Fibroblast of gingiva (primary cell): ENCODE measurements at regions not wholly inside any gene's neighbourhood (a gene's known extent, or its start where the extent isn't known, plus 50 kb on each side); places are given as distances from the start of the nearest gene placed in this dataset.
A peak's percentile ranks its signal among the peaks of the same experiment; 100 is the strongest.
"Not testable (repeated sequence)": the region's sequence is repeated elsewhere in the genome, so short reads cannot be mapped to it uniquely, and the experiment has no call there.

ENCODE experiments used
- DNase-seq: peaks from one replicate; pipeline ENCODE4 v3.0.0-alpha.2; 2011; ENCODE audit warnings: low read depth

DNA sequence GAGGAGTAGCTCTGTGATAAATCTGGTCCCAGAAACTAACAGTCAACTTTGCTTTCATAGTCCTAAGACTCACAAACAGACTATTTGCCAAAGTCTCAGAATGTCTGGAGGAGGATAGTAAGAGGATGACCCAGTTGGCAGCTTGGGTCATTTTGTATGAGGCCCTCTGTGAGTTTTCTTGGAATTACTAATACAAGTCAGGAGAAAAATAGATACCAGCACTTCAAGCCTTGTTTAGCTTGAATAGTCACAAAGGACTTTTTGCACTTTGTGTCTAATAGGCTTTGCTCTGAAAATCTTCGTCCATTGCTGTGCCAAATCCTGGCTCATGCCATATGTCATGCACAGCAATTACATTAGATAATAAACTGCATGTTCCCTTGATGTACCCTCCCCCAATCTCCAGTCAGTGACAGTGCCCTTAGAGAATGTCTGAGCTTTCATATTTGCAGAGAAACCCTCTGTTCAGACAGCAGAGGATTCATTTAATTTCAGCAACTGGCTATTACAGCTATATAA, 612.8 kb downstream of the CSNK1G3 start:
- DNase-seq: peak; percentile 32

- DNase-seq: no peak
Measured at GRCh38 chr5:124121198-124121597, 609.2 kb downstream of the CSNK1G3 start.

GRCh38 chr5:124114911-124115310, 602.9 kb downstream of the CSNK1G3 start:
- no peak for DNase-seq

GRCh38 chr5:124111886-124112285, 599.9 kb downstream of the CSNK1G3 start:
- DNase-seq: no peak

DNA sequence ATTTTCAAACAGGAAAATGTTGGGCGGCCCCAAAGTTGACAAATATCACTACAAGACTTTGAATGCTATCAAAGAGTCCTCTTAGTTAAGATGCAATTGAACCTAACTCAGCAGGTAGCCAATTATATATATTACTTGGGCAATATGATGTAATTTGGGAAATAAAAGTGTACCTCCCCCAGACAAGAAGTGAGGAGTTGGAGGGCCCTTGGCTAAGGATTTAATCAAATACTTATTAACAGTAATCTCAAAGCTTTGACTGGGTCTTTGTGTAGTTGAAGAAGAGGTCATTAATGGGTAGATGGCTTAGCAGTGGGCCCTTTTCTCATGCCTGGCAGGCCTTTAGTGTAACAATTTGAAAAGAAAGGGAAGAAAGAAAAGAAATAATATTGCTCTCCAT, 599.0 kb downstream of the CSNK1G3 start:
- DNase-seq: no peak

GRCh38 chr5:124105326-124105725, 593.3 kb downstream of the CSNK1G3 start:
- no peak for DNase-seq

DNA sequence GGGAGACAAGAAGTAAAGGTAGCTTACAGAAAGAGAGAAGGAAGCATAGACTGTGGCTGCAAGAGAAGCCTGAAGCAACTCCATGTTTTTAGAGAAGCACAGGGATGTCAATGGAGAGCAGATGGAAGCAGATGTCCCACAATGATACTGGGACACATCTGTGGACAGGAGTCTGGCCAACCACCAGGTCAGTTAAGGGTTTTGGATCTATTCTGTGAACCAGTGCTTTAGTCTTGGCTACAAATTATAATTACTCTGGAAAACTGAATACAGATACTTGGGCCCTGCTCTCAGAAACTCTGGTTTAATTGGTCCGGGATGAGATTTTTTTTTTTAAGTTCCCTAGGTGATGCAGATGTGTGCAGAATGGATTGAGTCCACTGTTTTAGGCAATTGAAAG, 592.8 kb downstream of the CSNK1G3 start:
- DNase-seq: no peak

GRCh38 chr5:124104344-124104743, 592.4 kb downstream of the CSNK1G3 start:
- DNase-seq: no peak

- peak; percentile 9 for DNase-seq
Measured at GRCh38 chr5:124103671-124104070, 591.7 kb downstream of the CSNK1G3 start.

- not testable (repeated sequence) for DNase-seq
Measured at GRCh38 chr5:124103056-124103455, 591.1 kb downstream of the CSNK1G3 start.

DNA sequence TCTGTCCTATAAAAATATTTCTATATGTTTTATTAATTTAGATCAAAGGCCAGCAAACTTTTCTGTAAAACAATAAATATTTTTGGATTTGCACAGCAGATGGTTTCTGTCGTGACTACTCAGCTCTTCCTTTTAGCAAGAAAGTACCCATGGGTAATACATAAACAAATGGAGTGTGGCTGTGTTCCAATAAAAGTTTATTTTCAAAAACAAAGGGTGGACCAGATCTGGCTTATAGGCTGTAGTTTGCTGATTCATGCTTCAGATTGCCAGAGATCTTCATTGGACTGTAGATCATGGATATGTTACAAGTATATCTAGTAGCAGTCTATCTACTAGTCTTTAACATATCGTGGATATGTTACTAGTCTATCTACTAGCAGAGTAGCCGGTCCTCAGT, 590.5 kb downstream of the CSNK1G3 start:
- DNase-seq: peak; percentile 69

- no peak for DNase-seq
Measured at GRCh38 chr5:124093658-124094057, 581.7 kb downstream of the CSNK1G3 start.

DNA sequence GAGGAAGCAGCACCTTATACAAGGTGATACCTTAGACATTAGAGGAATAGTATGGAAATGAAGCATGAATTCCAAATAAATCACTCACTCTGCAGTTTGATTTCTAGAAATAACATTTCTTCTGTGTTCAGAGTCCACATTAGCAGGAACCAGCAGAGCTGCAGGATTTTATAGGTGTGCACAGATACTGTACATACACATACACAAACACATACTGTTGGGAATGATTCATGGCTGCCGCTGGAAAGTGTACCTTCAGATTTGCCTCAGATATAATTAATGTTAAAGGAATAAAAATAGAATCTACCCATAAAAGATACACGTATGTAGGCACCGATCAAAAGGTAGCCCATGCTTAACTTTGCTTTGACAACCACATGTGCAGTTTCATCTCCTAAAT, 578.1 kb downstream of the CSNK1G3 start:
- no peak for DNase-seq

DNA sequence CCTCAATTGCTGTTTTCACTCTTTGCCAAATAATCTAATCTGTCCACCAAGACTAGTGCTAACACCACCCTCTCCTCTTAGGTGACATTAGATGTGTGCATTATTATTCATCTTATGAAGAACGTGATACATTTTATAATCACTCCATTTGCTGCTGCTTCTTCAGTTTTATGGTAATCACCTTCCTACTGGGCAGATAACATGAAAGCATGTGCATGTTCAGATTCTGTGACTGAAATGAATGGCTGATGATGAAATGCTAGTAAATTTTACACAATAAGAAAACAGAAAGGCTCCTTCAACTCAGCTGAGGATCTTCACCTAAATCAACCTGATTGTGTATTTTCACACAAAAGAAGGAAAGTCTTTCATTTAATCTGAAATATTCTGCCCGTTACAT, 577.6 kb downstream of the CSNK1G3 start:
- DNase-seq: no peak

DNA sequence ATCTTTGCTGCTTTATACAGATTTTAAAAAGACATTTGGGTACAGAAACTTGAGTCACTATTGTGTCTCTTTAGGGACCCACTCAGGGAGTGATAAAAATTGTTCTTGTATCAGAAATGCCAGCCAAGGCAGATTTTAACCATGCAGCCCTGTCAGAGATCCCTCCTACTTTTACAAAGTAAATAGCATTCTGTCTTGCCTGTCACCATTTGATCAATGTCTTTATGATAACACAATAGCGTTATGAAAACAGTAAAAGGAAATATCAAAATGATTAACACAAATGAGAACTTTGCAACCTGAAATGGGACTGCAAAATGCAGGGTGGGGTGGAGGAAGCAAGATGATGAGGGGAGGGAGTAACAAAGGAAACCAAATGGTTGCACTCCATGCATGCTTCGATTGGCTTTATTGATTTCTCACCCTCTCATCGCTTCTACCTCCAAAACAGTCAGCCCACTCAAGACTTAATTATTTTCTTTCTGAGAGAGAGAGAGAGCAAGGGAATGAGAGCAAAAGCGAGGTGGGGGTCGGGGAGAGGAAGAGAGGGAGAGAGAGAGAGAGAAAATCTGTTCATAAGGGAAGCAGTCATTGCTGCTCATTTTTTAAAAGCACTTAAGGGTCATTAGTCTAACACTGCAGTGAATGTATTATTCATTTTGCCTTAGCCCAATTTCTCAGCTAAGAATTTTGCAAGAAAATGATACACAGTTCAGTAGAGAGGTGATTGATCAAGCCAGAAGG, 576.5 kb downstream of the CSNK1G3 start:
- no peak for DNase-seq

- DNase-seq: no peak
Measured at GRCh38 chr5:124087752-124088151, 575.8 kb downstream of the CSNK1G3 start.

- DNase-seq: no peak
Measured at GRCh38 chr5:124080256-124080655, 568.3 kb downstream of the CSNK1G3 start.

DNA sequence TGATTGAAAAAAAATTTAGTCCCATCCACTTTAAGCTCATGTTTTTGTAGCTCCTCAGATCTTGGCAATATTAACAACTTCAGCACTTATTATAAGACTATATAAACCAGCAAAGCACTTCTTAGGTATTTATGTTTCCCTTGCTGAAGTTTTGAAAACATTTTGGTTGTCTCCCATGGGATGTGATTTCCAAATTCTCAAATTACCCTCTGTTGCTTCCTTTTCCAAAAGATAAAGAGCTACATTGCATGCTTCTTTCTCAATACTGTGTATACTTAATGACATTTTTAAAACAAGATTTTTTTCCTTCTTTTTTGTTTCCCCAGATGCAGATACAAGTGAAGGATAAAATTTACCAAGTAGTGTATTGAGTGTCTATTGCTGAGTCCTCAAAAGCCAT, 567.1 kb downstream of the CSNK1G3 start:
- DNase-seq: peak; percentile 55

GRCh38 chr5:124074500-124074899, 562.5 kb downstream of the CSNK1G3 start:
- DNase-seq: peak; percentile 6

- no peak for DNase-seq
Measured at GRCh38 chr5:124072570-124072969, 560.6 kb downstream of the CSNK1G3 start.

DNA sequence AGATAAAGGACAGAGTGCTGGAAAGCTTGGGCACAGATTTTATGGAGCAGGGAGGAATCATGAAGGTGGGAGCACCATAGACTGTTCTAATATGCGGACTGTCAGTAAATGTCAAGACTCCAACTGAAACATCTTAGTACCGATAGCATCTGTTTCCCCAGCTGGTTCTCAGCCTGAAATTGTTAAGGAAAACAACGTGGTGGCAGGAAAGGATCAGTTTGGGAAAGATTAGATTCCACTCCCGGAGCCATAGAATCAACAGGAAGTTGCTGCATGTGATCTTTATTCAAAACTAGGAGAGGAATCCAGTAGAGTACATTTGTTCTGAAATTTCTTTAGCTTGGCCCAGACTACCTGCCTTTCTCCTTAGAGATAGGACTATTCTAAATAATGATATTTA, 559.1 kb downstream of the CSNK1G3 start:
- DNase-seq: no peak

GRCh38 chr5:124065508-124065907, 553.5 kb downstream of the CSNK1G3 start:
- no peak for DNase-seq

DNA sequence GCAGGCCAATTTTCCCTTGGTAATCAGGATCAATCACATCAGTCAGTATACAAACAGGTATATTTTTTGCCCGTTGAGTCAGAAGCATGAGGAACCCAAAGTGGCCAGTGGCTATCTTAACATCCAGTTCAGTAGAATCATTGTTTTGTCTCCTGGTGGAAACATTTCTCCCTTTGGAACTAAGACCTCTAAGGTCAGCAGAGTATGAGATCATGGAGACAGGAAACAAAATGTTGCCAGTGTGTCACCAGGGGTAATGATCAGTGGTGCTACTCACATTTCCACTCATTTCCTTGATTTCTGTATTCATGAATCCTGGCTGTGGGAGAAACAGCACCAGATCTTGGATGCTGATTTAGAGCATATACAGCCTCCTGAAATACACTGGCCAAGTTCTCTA, 553.0 kb downstream of the CSNK1G3 start:
- DNase-seq: no peak

DNA sequence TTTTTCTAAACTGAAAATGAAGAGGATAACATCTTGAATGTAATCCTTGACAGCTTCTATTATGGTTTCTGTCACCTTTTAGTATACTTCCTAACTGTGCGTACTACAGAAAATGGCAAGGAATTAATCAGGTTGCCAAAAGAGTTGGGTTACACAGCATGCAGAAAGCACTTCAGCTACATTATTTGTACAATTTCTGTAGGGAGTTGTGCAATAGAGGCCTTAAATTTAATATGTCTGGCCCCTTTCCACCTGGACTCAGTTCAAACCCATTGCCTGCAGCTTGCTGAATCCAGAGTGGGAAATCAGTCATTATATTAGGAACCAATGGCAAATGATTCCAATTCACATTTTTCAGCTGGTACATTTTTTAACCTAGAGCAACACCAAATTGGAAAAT, 549.7 kb downstream of the CSNK1G3 start:
- DNase-seq: peak; percentile 88
